ENCODE measurements at regions not wholly inside any gene's neighbourhood (a gene's known extent, or its start where the extent isn't known, plus 50 kb on each side); places are given as distances from the start of the nearest gene placed in this dataset.

- TF ChIP-seq, protein P1, sequence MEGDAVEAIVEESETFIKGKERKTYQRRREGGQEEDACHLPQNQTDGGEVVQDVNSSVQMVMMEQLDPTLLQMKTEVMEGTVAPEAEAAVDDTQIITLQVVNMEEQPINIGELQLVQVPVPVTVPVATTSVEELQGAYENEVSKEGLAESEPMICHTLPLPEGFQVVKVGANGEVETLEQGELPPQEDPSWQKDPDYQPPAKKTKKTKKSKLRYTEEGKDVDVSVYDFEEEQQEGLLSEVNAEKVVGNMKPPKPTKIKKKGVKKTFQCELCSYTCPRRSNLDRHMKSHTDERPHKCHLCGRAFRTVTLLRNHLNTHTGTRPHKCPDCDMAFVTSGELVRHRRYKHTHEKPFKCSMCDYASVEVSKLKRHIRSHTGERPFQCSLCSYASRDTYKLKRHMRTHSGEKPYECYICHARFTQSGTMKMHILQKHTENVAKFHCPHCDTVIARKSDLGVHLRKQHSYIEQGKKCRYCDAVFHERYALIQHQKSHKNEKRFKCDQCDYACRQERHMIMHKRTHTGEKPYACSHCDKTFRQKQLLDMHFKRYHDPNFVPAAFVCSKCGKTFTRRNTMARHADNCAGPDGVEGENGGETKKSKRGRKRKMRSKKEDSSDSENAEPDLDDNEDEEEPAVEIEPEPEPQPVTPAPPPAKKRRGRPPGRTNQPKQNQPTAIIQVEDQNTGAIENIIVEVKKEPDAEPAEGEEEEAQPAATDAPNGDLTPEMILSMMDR (IDR thresholded peaks at IDR 0.05 in 8 of 11, conservative IDR thresholded peaks at IDR 0.05 in 3 of 11), result no peak
- TF ChIP-seq POLR2A (IDR thresholded peaks at IDR 0.05), result no peak
Observed at GRCh38 chr6:114844359-114844758, 501.5 kb upstream of the HS3ST5 start.
